ENCODE measurements at regions not wholly inside any gene's neighbourhood (a gene's known extent, or its start where the extent isn't known, plus 50 kb on each side); places are given as distances from the start of the nearest gene placed in this dataset.

DNA sequence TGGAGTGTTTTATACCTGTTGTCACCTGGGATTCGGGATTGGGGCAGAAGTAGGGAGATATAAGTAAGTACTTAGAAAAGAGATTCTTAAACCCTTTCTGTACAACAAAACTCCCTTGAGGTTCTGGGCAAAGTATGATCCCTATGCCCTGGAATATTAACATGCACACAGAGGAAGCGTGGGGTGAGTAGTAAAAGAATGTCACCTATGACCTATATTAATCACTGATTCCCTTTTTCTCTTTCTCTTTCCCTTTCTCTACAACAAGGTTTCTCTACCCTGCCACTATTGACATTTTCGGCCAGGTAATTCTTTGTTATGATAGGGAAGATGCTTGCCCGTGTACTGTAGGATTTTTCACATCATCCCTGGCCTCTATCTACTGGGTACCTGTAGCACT lies 209.7 kb upstream of the PLET1 start:
- no peaks in the 10 kb centered on the region for H3K4me1 ChIP-seq
- H3K36me3 ChIP-seq = no peaks in the 10 kb centered on the region
- H3K27ac ChIP-seq = no peak overlapping the region
- H3K27me3 ChIP-seq = peaks cover 0 to 33% of the 10 kb centered on the region in 2 donors
- TF ChIP-seq, protein P1, sequence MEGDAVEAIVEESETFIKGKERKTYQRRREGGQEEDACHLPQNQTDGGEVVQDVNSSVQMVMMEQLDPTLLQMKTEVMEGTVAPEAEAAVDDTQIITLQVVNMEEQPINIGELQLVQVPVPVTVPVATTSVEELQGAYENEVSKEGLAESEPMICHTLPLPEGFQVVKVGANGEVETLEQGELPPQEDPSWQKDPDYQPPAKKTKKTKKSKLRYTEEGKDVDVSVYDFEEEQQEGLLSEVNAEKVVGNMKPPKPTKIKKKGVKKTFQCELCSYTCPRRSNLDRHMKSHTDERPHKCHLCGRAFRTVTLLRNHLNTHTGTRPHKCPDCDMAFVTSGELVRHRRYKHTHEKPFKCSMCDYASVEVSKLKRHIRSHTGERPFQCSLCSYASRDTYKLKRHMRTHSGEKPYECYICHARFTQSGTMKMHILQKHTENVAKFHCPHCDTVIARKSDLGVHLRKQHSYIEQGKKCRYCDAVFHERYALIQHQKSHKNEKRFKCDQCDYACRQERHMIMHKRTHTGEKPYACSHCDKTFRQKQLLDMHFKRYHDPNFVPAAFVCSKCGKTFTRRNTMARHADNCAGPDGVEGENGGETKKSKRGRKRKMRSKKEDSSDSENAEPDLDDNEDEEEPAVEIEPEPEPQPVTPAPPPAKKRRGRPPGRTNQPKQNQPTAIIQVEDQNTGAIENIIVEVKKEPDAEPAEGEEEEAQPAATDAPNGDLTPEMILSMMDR (IDR thresholded peaks at IDR 0.05) = no peak
- intact Hi-C loops (cut with DNase I) = no loop called here
- DNase-seq (no peak), ATAC-seq (no peak)
- H3K9me3 ChIP-seq = no peaks in the 10 kb centered on the region
- no peak overlapping the region for H3K4me3 ChIP-seq

DNA sequence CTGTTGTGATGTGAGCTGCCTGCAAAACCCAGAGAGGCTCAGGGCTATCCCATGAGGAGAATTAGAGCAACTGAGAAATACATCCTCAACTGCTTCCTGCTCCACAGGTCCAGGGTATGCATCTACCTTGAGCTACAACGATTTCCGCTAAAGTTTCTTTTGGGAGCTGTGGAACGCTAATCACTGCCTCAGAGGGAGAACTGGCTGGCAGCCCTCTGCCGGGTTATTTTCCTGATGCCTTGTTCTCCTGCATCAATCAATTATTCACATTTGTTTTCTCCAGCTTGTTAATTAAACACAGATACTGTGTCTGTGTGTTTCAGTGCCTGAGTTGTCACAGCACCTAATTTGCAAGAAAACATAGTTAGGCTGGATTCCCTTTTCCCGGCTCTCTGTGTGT lies 211.1 kb upstream of the PLET1 start:
- Histone ChIP-seq H3K4me1 (no peaks in the 10 kb centered on the region), H3K27ac (no peak overlapping the region), H3K9me3 (no peaks in the 10 kb centered on the region), H3K27me3 (peaks cover 0 to 33% of the 10 kb centered on the region in 2 donors), H3K4me3 (no peak overlapping the region), H3K36me3 (no peaks in the 10 kb centered on the region)
- no peak for ATAC-seq
- intact Hi-C loops (cut with DNase I) = no loop called here
- TF ChIP-seq, protein P1 (IDR thresholded peaks at IDR 0.05) = no peak
- no peak for DNase-seq

DNA sequence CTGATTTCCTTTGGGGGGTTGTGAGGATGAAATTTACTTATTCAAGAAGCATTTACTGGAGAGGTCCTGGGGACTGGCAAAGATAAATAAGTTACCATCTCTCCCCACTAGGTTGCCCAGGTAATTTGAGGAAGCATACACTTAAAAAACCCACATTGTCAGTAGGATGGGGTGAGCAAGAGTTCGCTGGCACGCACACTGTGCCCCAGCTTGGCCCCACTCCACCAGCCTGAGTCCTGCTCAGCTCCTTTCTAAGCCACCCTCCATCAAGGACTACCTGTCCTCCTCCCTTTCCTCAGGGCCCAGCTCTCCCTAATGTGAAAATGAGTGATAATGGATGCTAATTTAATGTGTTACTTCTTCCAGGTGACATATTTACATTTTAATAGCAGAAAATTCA lies 216.5 kb upstream of the PLET1 start:
- intact Hi-C loops (cut with DNase I) = no loop called here
- no peak overlapping the region for H3K27ac ChIP-seq
- no peaks in the 10 kb centered on the region for H3K4me1 ChIP-seq
- TF ChIP-seq, protein P1 (IDR thresholded peaks at IDR 0.05) = no peak
- DNase-seq (no peak), ATAC-seq (no peak)
- no peaks in the 10 kb centered on the region for H3K9me3 ChIP-seq
- H3K27me3 ChIP-seq = peaks cover 0 to 16% of the 10 kb centered on the region in 2 donors
- H3K4me3 ChIP-seq = no peak overlapping the region
- no peaks in the 10 kb centered on the region for H3K36me3 ChIP-seq

DNA sequence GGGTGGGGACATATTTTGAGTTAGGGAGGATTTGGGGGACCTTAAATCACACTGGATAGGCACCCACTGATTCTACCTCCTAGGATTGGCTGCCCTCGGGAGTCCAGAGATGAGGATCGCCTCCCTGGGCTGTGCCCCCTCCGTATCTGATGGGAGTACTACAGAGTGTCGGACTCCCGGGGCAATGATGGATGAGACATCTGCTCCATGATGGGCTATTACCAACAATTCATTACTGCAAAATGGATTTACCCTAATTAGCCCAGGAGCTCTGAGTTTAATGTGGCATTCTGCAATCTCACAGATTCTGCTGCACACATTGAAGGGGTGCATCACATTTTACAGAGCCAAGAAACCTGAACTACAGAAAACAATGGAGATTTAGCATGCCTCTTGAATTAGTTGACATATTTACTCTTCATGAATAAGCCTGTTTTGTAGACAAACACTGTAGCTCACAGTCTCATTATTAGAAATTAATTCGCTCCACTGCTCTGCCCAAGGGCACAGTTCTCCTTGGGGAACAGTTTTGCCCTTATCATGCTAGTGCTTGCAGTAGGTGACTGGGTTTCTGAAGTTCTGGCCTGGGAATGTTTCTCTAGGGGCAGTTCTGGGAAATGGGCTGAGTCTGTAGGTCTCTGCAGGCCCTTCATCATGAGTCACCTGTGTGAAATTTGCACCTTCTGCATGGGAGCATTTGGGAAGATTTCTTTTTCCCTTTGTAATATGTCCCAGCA lies 217.1 kb upstream of the PLET1 start:
- intact Hi-C loops (cut with DNase I) = no loop called here

DNA sequence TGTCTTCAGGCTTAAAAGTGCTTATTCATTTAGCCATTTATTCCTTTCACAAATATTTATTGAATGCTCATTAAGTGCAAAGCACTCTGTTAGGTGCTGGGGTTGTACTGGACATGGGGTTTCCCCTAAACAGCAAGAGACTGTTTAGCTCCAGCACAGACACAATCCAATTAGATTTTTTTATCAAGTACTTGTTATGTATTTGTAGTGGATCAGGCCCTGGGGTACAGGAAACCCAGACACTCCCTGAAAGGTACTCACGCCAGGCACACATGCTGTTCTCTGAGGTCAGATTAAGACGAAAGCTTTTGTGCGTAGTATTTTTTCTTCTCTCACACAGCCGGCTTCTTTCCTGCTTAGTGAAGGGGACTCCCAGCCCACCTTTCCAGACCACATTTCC lies 218.1 kb upstream of the PLET1 start:
- Histone ChIP-seq H3K9me3 (no peaks in the 10 kb centered on the region), H3K4me3 (no peak overlapping the region), H3K36me3 (no peaks in the 10 kb centered on the region), H3K27me3 (peaks cover 0 to 5% of the 10 kb centered on the region in 2 donors), H3K27ac (no peak overlapping the region), H3K4me1 (no peaks in the 10 kb centered on the region)
- peak; percentile 86 for ATAC-seq
- intact Hi-C loops (cut with DNase I) = no loop called here
- no peak for DNase-seq
- TF ChIP-seq, protein P1 (IDR thresholded peaks at IDR 0.05) = no peak

More for the DNA sequence above, 217.1 kb upstream of the PLET1 start:
- Histone ChIP-seq H3K27me3 (peaks cover 0 to 15% of the 10 kb centered on the region in 2 donors), H3K4me1 (no peaks in the 10 kb centered on the region), H3K4me3 (no peak overlapping the region), H3K27ac (no peak overlapping the region), H3K9me3 (no peaks in the 10 kb centered on the region), H3K36me3 (no peaks in the 10 kb centered on the region)
- no peak for ATAC-seq
- TF ChIP-seq, protein P1 (IDR thresholded peaks at IDR 0.05) = no peak
- no peak for DNase-seq
